HG02610 (cell line): ENCODE measurements at regions not wholly inside any gene's neighbourhood (a gene's known extent, or its start where the extent isn't known, plus 50 kb on each side); places are given as distances from the start of the nearest gene placed in this dataset.
"Not testable (repeated sequence)": the region's sequence is repeated elsewhere in the genome, so short reads cannot be mapped to it uniquely, and the experiment has no call there.

Experiments
- ATAC-seq: cut with Tn5 transposase; IDR thresholded peaks from one replicate; pipeline ENCODE4 v1.9.1; 2021; ENCODE audit warnings: mild to moderate bottlenecking, moderate library complexity; ENCODE audit not compliant: unreplicated experiment

- ATAC-seq: no peak
Observed at GRCh38 chr6:167557675-167558074, 232.8 kb downstream of the TTLL2 start.

- no peak for ATAC-seq
Observed at GRCh38 chr6:167558246-167559177, 233.6 kb downstream of the TTLL2 start.

- no peak for ATAC-seq
Observed at GRCh38 chr6:167559675-167560479, 235.0 kb downstream of the TTLL2 start.

- no peak for ATAC-seq
Observed at GRCh38 chr6:167560673-167561569, 236.0 kb downstream of the TTLL2 start.

- not testable (repeated sequence) for ATAC-seq
Observed at GRCh38 chr6:167562862-167563261, 238.0 kb downstream of the TTLL2 start.

- no peak for ATAC-seq
Observed at GRCh38 chr6:167564416-167565250, 239.7 kb downstream of the TTLL2 start.

- ATAC-seq: no peak
Observed at GRCh38 chr6:167565388-167565787, 240.5 kb downstream of the TTLL2 start.

- no peak for ATAC-seq
Observed at GRCh38 chr6:167565884-167566599, 241.2 kb downstream of the TTLL2 start.

- ATAC-seq: no peak
Observed at GRCh38 chr6:167566711-167567141, 241.8 kb downstream of the TTLL2 start.

GRCh38 chr6:167567142-167568033 lies 242.5 kb downstream of the TTLL2 start:
- ATAC-seq: no peak

GRCh38 chr6:167568407-167569024 lies 243.6 kb downstream of the TTLL2 start:
- ATAC-seq: no peak

- ATAC-seq: no peak
Observed at GRCh38 chr6:167569041-167569805, 244.3 kb downstream of the TTLL2 start.

- no peak for ATAC-seq
Observed at GRCh38 chr6:167569879-167570278, 245.0 kb downstream of the TTLL2 start.

- no peak for ATAC-seq
Observed at GRCh38 chr6:167570460-167571400, 245.8 kb downstream of the TTLL2 start.

- ATAC-seq: no peak
Observed at GRCh38 chr6:167571550-167571949, 246.7 kb downstream of the TTLL2 start.

- no peak for ATAC-seq
Observed at GRCh38 chr6:167572106-167572505, 247.2 kb downstream of the TTLL2 start.
